G401 (cell line): ENCODE measurements at regions not wholly inside any gene's neighbourhood (a gene's known extent, or its start where the extent isn't known, plus 50 kb on each side); places are given as distances from the start of the nearest gene placed in this dataset.

Experiments
- DNase-seq: peaks from one replicate; pipeline ENCODE4 v3.0.0-alpha.2; 2015; ENCODE audit warnings: low spot score
- in situ Hi-C: cut with HindIII; loops from 2 replicates; pipeline ENCODE4 v1.10.0; 2016; ENCODE audit warnings: low sequenced_read_pairs, mixed read lengths

DNA sequence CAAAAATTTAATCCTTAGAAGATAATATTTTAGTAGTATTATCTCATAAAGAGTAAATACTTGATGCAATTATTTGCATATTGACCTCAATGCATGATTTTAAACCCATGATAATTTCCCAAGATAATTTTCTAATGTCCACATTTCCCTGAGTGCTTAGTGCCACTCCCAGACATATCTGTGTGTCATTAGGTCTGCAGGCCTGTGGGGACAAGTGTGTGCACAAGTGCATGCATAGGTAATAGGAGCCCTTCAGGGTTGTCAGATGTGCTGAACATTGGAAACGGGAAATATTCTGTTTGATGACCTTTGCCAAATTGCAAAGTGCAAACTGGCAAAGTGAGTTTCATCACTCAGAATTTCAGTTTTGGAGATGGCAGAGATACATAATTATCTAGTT, 369.9 kb downstream of the KLF5 start:
- in situ Hi-C loops: no loop called here
- no peak for DNase-seq

GRCh38 chr13:73428137-73428536, 369.3 kb downstream of the KLF5 start:
- in situ Hi-C loops: no loop called here
- DNase-seq: no peak

GRCh38 chr13:73422973-73423372, 364.2 kb downstream of the KLF5 start:
- in situ Hi-C loops: no loop called here
- no peak for DNase-seq

GRCh38 chr13:73421310-73421912, 362.6 kb downstream of the KLF5 start:
- in situ Hi-C loops: no loop called here
- no peak for DNase-seq

DNA sequence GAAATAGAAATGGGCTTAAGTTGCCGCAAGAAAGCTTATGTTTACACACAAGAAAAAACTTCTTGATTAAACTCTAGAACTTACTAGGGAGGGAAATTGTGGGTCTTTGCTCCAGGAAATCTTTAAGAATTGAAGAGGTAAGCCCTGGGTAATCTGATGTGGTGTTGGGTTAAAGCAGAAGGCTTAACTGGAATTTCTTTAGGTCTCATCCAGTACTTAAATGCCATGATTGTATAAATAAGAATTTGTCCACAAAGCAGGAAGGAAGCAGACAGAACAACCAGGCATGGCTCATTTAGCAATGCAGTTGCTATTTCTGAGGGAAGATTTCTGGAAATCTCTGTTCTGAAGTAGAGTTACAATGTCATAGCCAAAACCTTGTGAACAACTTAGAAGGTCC, 360.4 kb downstream of the KLF5 start:
- in situ Hi-C loops: no loop called here
- DNase-seq: no peak

- DNase-seq: no peak
- in situ Hi-C loops: no loop called here
These were observed 358.3 kb downstream of the KLF5 start for GRCh38 chr13:73417012-73417615.

DNA sequence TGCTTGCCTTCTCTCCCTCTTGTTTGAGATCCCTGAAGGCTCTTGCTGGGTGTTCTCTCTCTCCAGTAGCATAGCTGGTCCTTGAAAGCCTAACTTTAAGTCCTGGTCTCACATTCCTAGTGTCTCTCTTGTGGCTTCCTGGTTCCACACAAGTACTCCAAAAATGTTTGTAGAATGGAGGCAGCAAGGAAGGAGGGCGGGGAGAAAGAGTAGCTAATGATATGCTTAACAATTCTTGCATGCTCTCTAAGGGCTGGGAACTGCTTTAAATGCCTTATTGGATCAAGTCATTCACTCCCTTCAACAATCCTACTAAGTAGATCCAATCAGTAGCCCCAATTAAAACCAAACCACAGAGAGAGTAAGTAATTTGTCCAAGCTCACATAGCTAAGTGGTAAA, 357.3 kb downstream of the KLF5 start:
- in situ Hi-C loops: no loop called here
- DNase-seq: no peak

- DNase-seq: no peak
- in situ Hi-C loops: no loop called here
These were observed 354.9 kb downstream of the KLF5 start for GRCh38 chr13:73413656-73414055.

DNA sequence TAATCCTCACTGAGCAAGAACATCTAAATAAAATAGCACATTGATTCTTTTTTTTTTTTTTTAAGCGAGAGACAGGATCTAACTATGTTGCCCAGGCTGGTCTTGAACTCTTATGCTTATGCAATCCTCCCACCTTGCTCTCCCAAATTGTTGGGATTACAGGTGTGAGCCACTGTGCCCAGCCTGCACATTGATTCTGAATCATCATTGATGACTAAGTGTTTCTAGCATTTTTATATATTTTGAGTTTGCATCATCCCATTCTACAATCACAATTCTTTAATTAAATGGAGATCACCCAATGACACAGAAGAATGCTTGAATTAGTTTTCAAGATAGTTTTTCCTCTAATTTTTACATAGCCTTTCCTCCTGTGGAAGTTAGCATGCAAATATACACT, 354.1 kb downstream of the KLF5 start:
- DNase-seq: no peak
- in situ Hi-C loops: no loop called here

GRCh38 chr13:73411067-73411809, 352.4 kb downstream of the KLF5 start:
- no peak for DNase-seq
- in situ Hi-C loops: no loop called here

DNA sequence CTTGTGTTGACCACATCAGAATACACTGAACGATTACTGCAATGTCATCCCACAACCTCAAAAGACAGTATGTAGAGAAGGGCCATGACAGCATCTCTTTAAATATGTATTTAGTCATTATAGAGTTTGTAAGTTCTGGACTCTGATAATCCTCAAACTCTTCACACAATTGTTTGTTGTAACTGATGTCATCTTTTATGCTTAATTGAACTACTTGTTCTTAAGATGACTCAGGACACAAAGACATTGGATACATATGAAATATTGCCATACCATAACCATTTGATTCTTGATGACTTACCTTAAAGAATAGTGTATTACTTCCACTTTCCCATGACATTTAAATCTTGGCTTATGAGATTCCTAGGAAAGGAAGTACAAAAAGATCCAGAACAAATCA, 347.6 kb downstream of the KLF5 start:
- in situ Hi-C loops: no loop called here

GRCh38 chr13:73404581-73404980, 345.8 kb downstream of the KLF5 start:
- DNase-seq: no peak
- in situ Hi-C loops: no loop called here

More for the DNA sequence above, 347.6 kb downstream of the KLF5 start:
- DNase-seq: no peak

GRCh38 chr13:73403355-73404120, 344.7 kb downstream of the KLF5 start:
- in situ Hi-C loops: no loop called here
- DNase-seq: no peak

- DNase-seq: no peak
These were observed 343.0 kb downstream of the KLF5 start for GRCh38 chr13:73401769-73402168.

GRCh38 chr13:73399347-73400216, 340.8 kb downstream of the KLF5 start:
- in situ Hi-C loops: no loop called here
- no peak for DNase-seq

More at GRCh38 chr13:73401769-73402168, 343.0 kb downstream of the KLF5 start:
- in situ Hi-C loops: no loop called here

- no peak for DNase-seq
- in situ Hi-C loops: no loop called here
These were observed 338.9 kb downstream of the KLF5 start for GRCh38 chr13:73397496-73398305.

GRCh38 chr13:73394066-73394465, 335.3 kb downstream of the KLF5 start:
- DNase-seq: no peak
- in situ Hi-C loops: no loop called here

DNA sequence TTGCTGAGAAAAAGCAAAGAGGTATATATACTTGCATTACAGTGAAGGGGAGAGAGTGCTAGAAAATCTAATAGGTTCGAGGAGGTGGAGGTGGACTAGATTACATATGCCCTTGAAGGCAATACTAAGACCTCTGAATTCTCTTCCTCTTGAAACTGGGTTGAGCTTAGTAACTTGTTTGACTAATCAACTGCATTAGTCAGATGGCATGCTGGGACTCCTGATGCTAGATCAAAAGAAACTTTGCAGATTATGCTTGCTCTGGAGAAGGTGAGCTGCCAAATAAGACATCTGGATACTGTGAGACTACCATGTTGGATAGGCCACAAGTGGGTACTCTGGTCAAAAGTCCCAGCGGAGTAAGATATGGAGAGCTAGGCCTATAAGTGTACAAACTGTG, 331.3 kb downstream of the KLF5 start:
- no peak for DNase-seq
- in situ Hi-C loops: no loop called here
